SK-N-SH (cell line): ENCODE measurements at regions not wholly inside any gene's neighbourhood (a gene's known extent, or its start where the extent isn't known, plus 50 kb on each side); places are given as distances from the start of the nearest gene placed in this dataset.

Experiments used
- CTCF ChIA-PET: fragments of 300-600, 350-600 bp; formaldehyde crosslinking; extraction: SDS; loops from one replicate; lab custom pipeline; 2021; lab: Yijun Ruan, JAX
- POLR2A ChIA-PET: fragments of 350-600 bp; sonication (Branson Sonifier 250); formaldehyde crosslinking; extraction: SDS; loops from one replicate; lab custom pipeline; 2020; ENCODE audit warnings: antibody characterized with exemption, inconsistent platforms; lab: Yijun Ruan, JAX
- DNase-seq: peaks from one replicate; pipeline ENCODE4 v3.0.0; 2012
- H2AFZ ChIP-seq: fragments of 200-600 bp; sonication (generic); 2 replicates; pipeline ENCODE4 v1.8.1; 2016; ENCODE audit warnings: antibody characterized with exemption, mild to moderate bottlenecking, low read depth
- H3F3A ChIP-seq: fragments of 200-600 bp; sonication (generic); replicated peaks from 2 replicates; pipeline ENCODE3; 2016; ENCODE audit warnings: antibody characterized with exemption, mild to moderate bottlenecking; ENCODE audit not compliant: insufficient read depth
- H3K27ac ChIP-seq, 2 experiments: fragments of 200-500 bp in 1 of 2; fragments of 200-600 bp in 1 of 2; sonication (Bioruptor generic) in 1 of 2; sonication (generic), shearing (Covaris generic) in 1 of 2; 2 replicates each; pipeline versions ENCODE4 v1.5.1 to v1.6.1; 2014 to 2016; ENCODE audit warnings: low read depth in 2 of 2, inconsistent platforms in 1 of 2, low read length in 1 of 2, mild to moderate bottlenecking in 1 of 2, mixed read lengths in 1 of 2
- H3K27me3 ChIP-seq: fragments of 200-600 bp; sonication (generic), shearing (Covaris generic); 2 replicates; pipeline ENCODE4 v1.6.1; 2016; ENCODE audit warnings: mixed run types; ENCODE audit not compliant: insufficient read depth
- H3K36me3 ChIP-seq, 2 experiments: fragments of 200-500 bp in 1 of 2; fragments of 200-600 bp in 1 of 2; sonication (Bioruptor generic) in 1 of 2; sonication (generic) in 1 of 2; replicated peaks in 1 of 2; 2 replicates each; pipeline versions ENCODE3 to v1.5.1; 2014 to 2016; ENCODE audit warnings: low read length in 1 of 2, mild to moderate bottlenecking in 1 of 2; ENCODE audit not compliant: insufficient read depth in 2 of 2, control insufficient read depth in 1 of 2
- H3K4me1 ChIP-seq, 2 experiments: fragments of 200-500 bp in 1 of 2; fragments of 200-600 bp in 1 of 2; sonication (Bioruptor generic) in 1 of 2; sonication (generic), shearing (Covaris generic) in 1 of 2; 2 replicates each; pipeline versions ENCODE4 v1.5.1 to v1.6.1; 2014 to 2016; ENCODE audit warnings: low read depth in 1 of 2, low read length in 1 of 2, mixed run types in 1 of 2; ENCODE audit not compliant: insufficient read depth in 2 of 2, control insufficient read depth in 1 of 2
- H3K4me2 ChIP-seq: fragments of 200-600 bp; sonication (generic), shearing (Covaris generic); 2 replicates; pipeline ENCODE4 v1.6.1; 2017; ENCODE audit warnings: mixed run types
- H3K4me3 ChIP-seq, 2 experiments: fragments of 200-500 bp in 1 of 2; fragments of 200-600 bp in 1 of 2; sonication (Bioruptor generic) in 1 of 2; sonication (generic), shearing (Covaris generic) in 1 of 2; 2 replicates each; pipeline versions ENCODE4 v1.5.1 to v1.8.1; 2014 to 2016; ENCODE audit warnings: low read depth in 2 of 2, inconsistent platforms in 1 of 2, low read length in 1 of 2, mild to moderate bottlenecking in 1 of 2, mixed read lengths in 1 of 2, moderate library complexity in 1 of 2
- H3K79me2 ChIP-seq: fragments of 200-600 bp; sonication (generic); 2 replicates; pipeline ENCODE4 v1.8.1; 2017; ENCODE audit warnings: mild to moderate bottlenecking; ENCODE audit not compliant: insufficient read depth
- H3K9ac ChIP-seq: fragments of 200-600 bp; sonication (generic); 2 replicates; pipeline ENCODE4 v1.6.1; 2017; ENCODE audit warnings: mixed run types
- H3K9me2 ChIP-seq: fragments of 200-600 bp; sonication (generic); 2 replicates; pipeline ENCODE4 v1.6.1; 2017; ENCODE audit warnings: mixed run types
- H3K9me3 ChIP-seq: fragments of 200-600 bp; sonication (generic); 2 replicates; pipeline ENCODE4 v1.6.1; 2017; ENCODE audit warnings: mixed run types, mild to moderate bottlenecking, moderate library complexity
- H4K20me1 ChIP-seq: fragments of 200-600 bp; sonication (generic); 2 replicates; pipeline ENCODE4 v1.6.1; 2017; ENCODE audit warnings: mild to moderate bottlenecking, mixed run types; ENCODE audit not compliant: insufficient read depth
- EZH2phosphoT487 ChIP-seq: fragments of 200-600 bp; sonication (generic); IDR thresholded peaks from 2 replicates; pipeline ENCODE4 v1.6.1; 2017; ENCODE audit warnings: low read depth, mixed run types, mild to moderate bottlenecking, antibody characterized with exemption, moderate library complexity, borderline replicate concordance
- FOSL2 ChIP-seq: IDR thresholded peaks from 2 replicates; pipeline ENCODE4 v1.4.0; 2012; ENCODE audit warnings: low read depth, mild to moderate bottlenecking, moderate library complexity, borderline replicate concordance
- GATA2 ChIP-seq: sonication (generic); formaldehyde crosslinking; IDR thresholded peaks from 2 replicates; pipeline ENCODE4 v1.5.0; 2020; ENCODE audit warnings: mild to moderate bottlenecking, missing genetic modification reagents
- MEF2A ChIP-seq: IDR thresholded peaks from 2 replicates; pipeline ENCODE4 v1.4.0; 2012; ENCODE audit warnings: low read depth, borderline replicate concordance
- NFIC ChIP-seq: IDR thresholded peaks from 2 replicates; pipeline ENCODE4 v1.4.0; 2012; ENCODE audit warnings: borderline replicate concordance
- NRF1 ChIP-seq: IDR thresholded peaks from 2 replicates; pipeline ENCODE4 v1.6.1; 2012; ENCODE audit warnings: low read depth, mild to moderate bottlenecking, low read length
- RAD21 ChIP-seq: IDR thresholded peaks from 2 replicates; pipeline ENCODE4 v1.6.1; 2012; ENCODE audit warnings: mild to moderate bottlenecking, low read length
- RCOR1 ChIP-seq: fragments of 150-350 bp; IDR thresholded peaks from 2 replicates; pipeline ENCODE4 v1.6.1; 2017; ENCODE audit warnings: antibody characterized with exemption, low read length
- RXRA ChIP-seq: IDR thresholded peaks from 2 replicates; pipeline ENCODE4 v1.4.0; 2012; ENCODE audit warnings: low read depth, mild to moderate bottlenecking, borderline replicate concordance
- TAF1 ChIP-seq: IDR thresholded peaks from 2 replicates; pipeline ENCODE4 v1.6.1; 2012; ENCODE audit warnings: low read depth, mild to moderate bottlenecking, low read length, moderate library complexity, borderline replicate concordance
- TCF12 ChIP-seq: IDR thresholded peaks from 2 replicates; pipeline ENCODE4 v1.4.0; 2012
- USF1 ChIP-seq: IDR thresholded peaks from 2 replicates; pipeline ENCODE4 v1.4.0; 2012; ENCODE audit warnings: low read depth, borderline replicate concordance
- YY1 ChIP-seq: IDR thresholded peaks from 2 replicates; pipeline ENCODE4 v1.4.0; 2012; ENCODE audit warnings: low read depth, mild to moderate bottlenecking
- ZBTB33 ChIP-seq: IDR thresholded peaks from 2 replicates; pipeline ENCODE4 v1.4.0; 2012; ENCODE audit warnings: low read depth, borderline replicate concordance
- WGBS: methylation state at CpG from one replicate; pipeline ENCODE4 v1.1.6; 2017; ENCODE audit warnings: low lambda C conversion rate; 5-methylcytosine and 5-hydroxymethylcytosine counted together
- TF ChIP-seq, protein P1 (sequence below): fragments of 150-350 bp; IDR thresholded peaks from 2 replicates; pipeline ENCODE4 v1.6.1; 2016; ENCODE audit warnings: mild to moderate bottlenecking, low read depth, low read length
- TF ChIP-seq, protein P2 (sequence below): IDR thresholded peaks from 2 replicates; pipeline ENCODE4; 2012

- H3K9me2 ChIP-seq, result no peaks in the 10 kb centered on the region
- no peak overlapping the region for H3K4me3 ChIP-seq
- ChIA-PET CTCF (interaction anchor here (2.3 kb wide), 1 partner anchor 14 kb away, joined by 10 read pairs; no protein-coding TSS in a partner anchor), POLR2A (no interaction called here)
- no peak overlapping the region for H3K27ac ChIP-seq
- no peaks in the 10 kb centered on the region for H3K9me3 ChIP-seq
- H4K20me1 ChIP-seq, result no peaks in the 10 kb centered on the region
- WGBS, result 41% methylated on average over 4 of the region's 4 CpGs
- no peaks in the 10 kb centered on the region; a peak in 1 of 4 replicates for H3K4me1 ChIP-seq
- H2AFZ ChIP-seq, result no peak overlapping the region
- no peaks in the 10 kb centered on the region; the same call in 1 of the 2 replicates for H3K27me3 ChIP-seq
- no peak overlapping the region for H3K4me2 ChIP-seq
- TF ChIP-seq RAD21 (no peak), YY1 (no peak), NRF1 (no peak), MEF2A (no peak), TCF12 (no peak), TAF1 (no peak), EZH2phosphoT487 (no peak), GATA2 (CRISPR knock-in tag) (no peak), USF1 (no peak), FOSL2 (no peak), RCOR1 (no peak), RXRA (no peak), NFIC (no peak), ZBTB33 (no peak)
- TF ChIP-seq, protein P1, sequence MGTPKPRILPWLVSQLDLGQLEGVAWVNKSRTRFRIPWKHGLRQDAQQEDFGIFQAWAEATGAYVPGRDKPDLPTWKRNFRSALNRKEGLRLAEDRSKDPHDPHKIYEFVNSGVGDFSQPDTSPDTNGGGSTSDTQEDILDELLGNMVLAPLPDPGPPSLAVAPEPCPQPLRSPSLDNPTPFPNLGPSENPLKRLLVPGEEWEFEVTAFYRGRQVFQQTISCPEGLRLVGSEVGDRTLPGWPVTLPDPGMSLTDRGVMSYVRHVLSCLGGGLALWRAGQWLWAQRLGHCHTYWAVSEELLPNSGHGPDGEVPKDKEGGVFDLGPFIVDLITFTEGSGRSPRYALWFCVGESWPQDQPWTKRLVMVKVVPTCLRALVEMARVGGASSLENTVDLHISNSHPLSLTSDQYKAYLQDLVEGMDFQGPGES, result no peak
- TF ChIP-seq, protein P2, sequence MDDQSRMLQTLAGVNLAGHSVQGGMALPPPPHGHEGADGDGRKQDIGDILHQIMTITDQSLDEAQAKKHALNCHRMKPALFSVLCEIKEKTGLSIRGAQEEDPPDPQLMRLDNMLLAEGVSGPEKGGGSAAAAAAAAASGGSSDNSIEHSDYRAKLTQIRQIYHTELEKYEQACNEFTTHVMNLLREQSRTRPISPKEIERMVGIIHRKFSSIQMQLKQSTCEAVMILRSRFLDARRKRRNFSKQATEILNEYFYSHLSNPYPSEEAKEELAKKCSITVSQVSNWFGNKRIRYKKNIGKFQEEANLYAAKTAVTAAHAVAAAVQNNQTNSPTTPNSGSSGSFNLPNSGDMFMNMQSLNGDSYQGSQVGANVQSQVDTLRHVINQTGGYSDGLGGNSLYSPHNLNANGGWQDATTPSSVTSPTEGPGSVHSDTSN, result no peak
- H3F3A ChIP-seq, result no peaks in the 10 kb centered on the region
- no peak overlapping the region for H3K9ac ChIP-seq
- no peak for DNase-seq
- H3K36me3 ChIP-seq, result no peaks in the 10 kb centered on the region
- no peaks in the 10 kb centered on the region for H3K79me2 ChIP-seq
Measured at GRCh38 chr13:39159393-39159792, 121.1 kb downstream of the NHLRC3 start.
